Common myeloid progenitor, CD34-positive (primary cell): ENCODE measurements at regions not wholly inside any gene's neighbourhood (a gene's known extent, or its start where the extent isn't known, plus 50 kb on each side); places are given as distances from the start of the nearest gene placed in this dataset.

ENCODE experiments used
- CTCF ChIA-PET: fragments of 350-600 bp; sonication (Branson Sonifier 250); formaldehyde crosslinking; loops from one replicate; lab custom pipeline; 2021; ENCODE audit warnings: antibody characterized with exemption; lab: Charles Lee
- POLR2A ChIA-PET: fragments of 350-600 bp; sonication (Branson Sonifier 250); formaldehyde crosslinking; loops from one replicate; lab custom pipeline; 2021; ENCODE audit warnings: antibody characterized with exemption; lab: Charles Lee
- DNase-seq, 3 donors: peaks; one replicate each; pipeline versions ENCODE4 v3.0.0 to v3.0.0-alpha.2; 2013
- H3K27ac ChIP-seq, 2 experiments: 1 replicate in 1 of 2; 2 replicates in 1 of 2; pipeline ENCODE4 v1.7.0; 2013; ENCODE audit warnings: inconsistent platforms in 2 of 2, low read length in 2 of 2, mild to moderate bottlenecking in 2 of 2, low read depth in 1 of 2, moderate library complexity in 1 of 2; ENCODE audit not compliant: severe bottlenecking in 2 of 2, insufficient read depth in 1 of 2, poor library complexity in 1 of 2
- H3K27me3 ChIP-seq, 5 experiments: replicated peaks in 2 of 5; 1 replicate in 3 of 5; 2 replicates in 2 of 5; pipeline versions ENCODE4 v1.6.1 to v1.7.0; 2013; ENCODE audit warnings: low read length in 4 of 5, mild to moderate bottlenecking in 2 of 5, moderate library complexity in 2 of 5, inconsistent platforms in 1 of 5; ENCODE audit not compliant: insufficient read depth in 5 of 5, control insufficient read depth in 4 of 5
- H3K36me3 ChIP-seq, 4 experiments: 1 replicate in 2 of 4; 2 replicates in 2 of 4; pipeline versions ENCODE4 v1.6.1 to v1.7.0; 2013; ENCODE audit warnings: low read length in 3 of 4, control low read depth in 1 of 4, mild to moderate bottlenecking in 1 of 4; ENCODE audit not compliant: control insufficient read depth in 4 of 4, insufficient read depth in 4 of 4
- H3K4me1 ChIP-seq, 4 experiments: 1 replicate in 3 of 4; 2 replicates in 1 of 4; pipeline versions ENCODE4 v1.6.1 to v1.7.1; 2013; ENCODE audit warnings: low read length in 3 of 4, mild to moderate bottlenecking in 3 of 4, control low read depth in 1 of 4, inconsistent platforms in 1 of 4, moderate library complexity in 1 of 4; ENCODE audit not compliant: control insufficient read depth in 4 of 4, insufficient read depth in 4 of 4; ENCODE audit errors: control extremely low read depth in 1 of 4
- H3K4me3 ChIP-seq, 7 experiments: 1 replicate in 4 of 7; 2 replicates in 3 of 7; pipeline versions ENCODE4 v1.5.1 to v1.7.0; 2013; ENCODE audit warnings: mild to moderate bottlenecking in 7 of 7, low read length in 6 of 7, moderate library complexity in 6 of 7, inconsistent platforms in 2 of 7, low read depth in 2 of 7, control low read depth in 1 of 7; ENCODE audit not compliant: insufficient read depth in 4 of 7, control insufficient read depth in 1 of 7; ENCODE audit errors: extremely low read depth in 1 of 7
- H3K9me3 ChIP-seq, 5 experiments: 1 replicate in 4 of 5; 2 replicates in 1 of 5; pipeline versions ENCODE4 v1.6.1 to v1.7.1; 2013; ENCODE audit warnings: low read length in 4 of 5, mild to moderate bottlenecking in 2 of 5, inconsistent platforms in 1 of 5, low read depth in 1 of 5, moderate library complexity in 1 of 5; ENCODE audit not compliant: control insufficient read depth in 4 of 5, insufficient read depth in 2 of 5; ENCODE audit errors: control extremely low read depth in 1 of 5
- WGBS: methylation state at CpG from one replicate; pipeline ENCODE4 v1.1.5; 2013; ENCODE audit not compliant: insufficient coverage; 5-methylcytosine and 5-hydroxymethylcytosine counted together

GRCh38 chr4:20440170-20440569, 188.5 kb downstream of the SLIT2 start:
- Histone ChIP-seq H3K4me1 (no peaks in the 10 kb centered on the region), H3K36me3 (no peaks in the 10 kb centered on the region), H3K27ac (no peak overlapping the region), H3K4me3 (no peak overlapping the region), H3K9me3 (no peaks in the 10 kb centered on the region), H3K27me3 (peaks cover 0 to 2% (median 0%) of the 10 kb centered on the region in 5 experiments)
- ChIA-PET CTCF (no interaction called here), POLR2A (no interaction called here)
- WGBS = 100% methylated on average over 1 of the region's 3 CpGs
- no peak for DNase-seq

DNA sequence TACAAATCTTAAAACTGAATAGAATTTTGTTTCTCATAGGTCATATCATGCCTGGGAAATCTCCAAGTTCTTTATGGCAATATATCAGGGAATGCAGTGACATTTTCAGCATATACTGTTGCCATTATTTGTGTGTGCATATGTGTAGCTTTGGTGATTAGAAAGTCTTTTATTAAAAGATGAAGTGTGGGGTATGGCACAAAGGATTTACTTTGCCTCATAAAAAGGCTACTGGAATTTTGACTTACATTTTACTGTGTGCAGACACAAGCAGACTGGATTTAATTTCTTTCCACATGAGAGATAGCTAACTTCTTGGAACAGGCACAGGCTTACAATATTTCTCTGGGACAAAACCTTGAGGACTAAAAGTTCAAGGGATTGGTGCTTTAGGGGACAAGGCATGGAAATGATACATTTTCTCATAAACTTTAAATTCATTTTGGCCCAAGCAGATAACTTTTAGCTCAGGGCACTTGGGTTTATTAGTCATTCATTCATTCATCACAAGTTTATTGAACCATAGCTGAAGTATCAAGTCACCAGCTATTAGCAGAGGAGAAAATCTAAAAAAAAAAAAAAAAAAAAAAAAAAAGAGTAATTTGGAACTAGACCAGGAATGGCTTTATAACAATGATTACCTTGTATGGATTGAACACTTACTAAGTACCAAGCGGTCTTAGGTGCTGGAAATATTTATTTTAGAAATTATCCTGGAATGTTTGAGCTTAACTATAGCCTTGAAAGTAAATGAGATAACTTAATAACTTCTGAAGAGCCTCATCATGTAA, 191.5 kb downstream of the SLIT2 start:
- DNase-seq = no peak
- Histone ChIP-seq H3K27me3 (peaks cover 0 to 3% (median 0%) of the 10 kb centered on the region in 5 experiments), H3K9me3 (no peaks in the 10 kb centered on the region), H3K36me3 (no peaks in the 10 kb centered on the region), H3K4me3 (no peak overlapping the region), H3K4me1 (no peaks in the 10 kb centered on the region), H3K27ac (no peak overlapping the region)
- WGBS = no CpG with 5 or more reads among the region's 1 CpG
- CTCF ChIA-PET = interaction anchor here (1.0 kb wide), 1 partner anchor 21 kb away, joined by 3 read pairs; no protein-coding TSS in a partner anchor
- POLR2A ChIA-PET = no interaction called here

DNA sequence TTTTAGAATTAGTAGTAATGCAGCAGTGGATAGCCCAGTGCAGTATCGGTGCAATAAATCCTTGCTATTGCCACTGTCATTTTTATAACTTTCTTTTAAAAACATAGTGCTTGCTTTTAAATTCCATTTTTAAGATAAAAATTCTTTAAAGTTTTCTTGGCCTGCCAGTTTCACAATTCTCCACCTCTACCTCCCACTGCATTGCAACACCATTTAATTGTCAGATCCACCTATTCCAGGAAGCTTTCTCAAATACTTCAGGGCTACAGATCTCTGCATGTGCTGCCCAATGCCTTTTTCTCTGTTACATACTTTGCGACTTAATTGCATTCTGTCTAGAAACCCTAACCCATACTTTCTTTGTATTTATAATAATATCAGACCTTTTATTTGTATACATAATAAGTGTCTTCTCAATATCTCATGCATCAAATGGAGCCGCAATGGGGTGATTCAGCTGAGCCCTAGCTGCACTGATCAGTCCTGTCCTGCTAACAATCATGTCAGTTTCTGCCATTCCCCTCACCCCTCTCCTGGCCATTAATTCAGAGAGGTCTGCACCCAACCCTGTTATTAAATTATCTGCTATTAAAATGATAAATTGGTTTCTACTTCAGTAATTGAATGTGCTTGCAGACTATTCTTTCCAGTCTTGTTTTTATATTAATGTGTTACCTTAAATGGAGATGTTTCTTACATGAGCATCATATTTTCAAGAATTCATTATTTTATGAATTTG, 193.1 kb downstream of the SLIT2 start:
- no peak overlapping the region for H3K4me3 ChIP-seq
- no peaks in the 10 kb centered on the region for H3K4me1 ChIP-seq
- H3K9me3 ChIP-seq = no peaks in the 10 kb centered on the region
- H3K27ac ChIP-seq = no peak overlapping the region
- POLR2A ChIA-PET = no interaction called here
- H3K27me3 ChIP-seq = peaks cover 0 to 3% (median 0%) of the 10 kb centered on the region in 5 experiments
- no CpG with 5 or more reads among the region's 3 CpGs for WGBS
- no peak for DNase-seq
- CTCF ChIA-PET = no interaction called here
- no peaks in the 10 kb centered on the region for H3K36me3 ChIP-seq

- ChIA-PET POLR2A (no interaction called here), CTCF (no interaction called here)
- no peak for DNase-seq
- 94% methylated on average over 3 of the region's 5 CpGs for WGBS
- Histone ChIP-seq H3K36me3 (no peaks in the 10 kb centered on the region), H3K9me3 (no peaks in the 10 kb centered on the region), H3K4me3 (no peak overlapping the region), H3K27me3 (peaks cover 0 to 4% (median 0%) of the 10 kb centered on the region in 5 experiments), H3K4me1 (no peaks in the 10 kb centered on the region), H3K27ac (no peak overlapping the region)
Measured at GRCh38 chr4:20445933-20446723, 194.4 kb downstream of the SLIT2 start.

- POLR2A ChIA-PET = no interaction called here
Measured at GRCh38 chr4:20447103-20447502, 195.4 kb downstream of the SLIT2 start.

DNA sequence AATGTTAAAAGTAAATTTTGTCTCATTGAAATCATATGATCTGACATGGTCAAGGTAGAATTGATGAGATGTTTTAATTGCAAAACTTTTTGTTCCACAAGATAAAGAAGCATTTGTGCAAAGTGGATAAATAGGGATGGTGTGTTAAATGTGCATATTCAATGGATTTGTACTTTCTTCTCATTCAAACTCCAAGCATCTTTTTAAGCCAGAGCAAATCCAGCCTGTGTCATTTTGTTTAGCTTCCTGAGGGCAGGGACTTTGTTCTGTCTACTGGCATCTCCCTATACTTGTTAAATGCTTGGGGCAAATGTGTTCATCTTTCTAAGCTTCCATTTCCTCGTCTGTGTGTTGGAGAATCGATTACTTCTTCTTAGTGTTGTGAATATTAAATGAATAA, 200.3 kb downstream of the SLIT2 start:
- WGBS = no CpG with 5 or more reads among the region's 2 CpGs
- CTCF ChIA-PET = no interaction called here
- Histone ChIP-seq H3K27ac (no peak overlapping the region), H3K4me1 (no peaks in the 10 kb centered on the region), H3K36me3 (no peaks in the 10 kb centered on the region), H3K4me3 (no peak overlapping the region), H3K9me3 (no peaks in the 10 kb centered on the region), H3K27me3 (peaks cover 0 to 6% (median 2%) of the 10 kb centered on the region in 5 experiments)
- POLR2A ChIA-PET = no interaction called here
- no peak for DNase-seq

More at GRCh38 chr4:20447103-20447502, 195.4 kb downstream of the SLIT2 start:
- 63% methylated on average over 1 of the region's 2 CpGs for WGBS
- Histone ChIP-seq H3K27me3 (peaks cover 0 to 5% (median 4%) of the 10 kb centered on the region in 5 experiments), H3K27ac (no peak overlapping the region), H3K4me1 (no peaks in the 10 kb centered on the region), H3K4me3 (no peak overlapping the region), H3K9me3 (no peaks in the 10 kb centered on the region), H3K36me3 (no peaks in the 10 kb centered on the region)
- DNase-seq = no peak
- CTCF ChIA-PET = no interaction called here
